ENCODE measurements at regions not wholly inside any gene's neighbourhood (a gene's known extent, or its start where the extent isn't known, plus 50 kb on each side); places are given as distances from the start of the nearest gene placed in this dataset.

- WGBS (ENCODE audit: missing lambda C conversion rate), result 33% methylated on average over 5 of the region's 7 CpGs
- no peak overlapping the region for H3K4me3 ChIP-seq
- ChIA-PET CTCF (no interaction called here), POLR2A (no interaction called here)
- no peaks in the 10 kb centered on the region for H3K4me1 ChIP-seq
- H3K27ac ChIP-seq, result no peak overlapping the region
- H3K4me2 ChIP-seq, result no peak overlapping the region
- FAIRE-seq, result no peak
- TF ChIP-seq SMC3 (IDR thresholded peaks at IDR 0.05) (no peak), CBX8 (IDR thresholded peaks at IDR 0.05) (no peak), ATOH8 (CRISPR knock-in tag; IDR thresholded peaks at IDR 0.05; ENCODE audit: low read depth) (no peak), KDM5A (IDR thresholded peaks at IDR 0.05) (no peak), HMGXB4 (CRISPR knock-in tag; IDR thresholded peaks at IDR 0.05; ENCODE audit: borderline replicate concordance) (no peak), CEBPB (IDR thresholded peaks at IDR 0.05) (no peak), RFX5 (IDR thresholded peaks at IDR 0.05) (no peak), SREBF2 (IDR thresholded peaks at IDR 0.05) (no peak), NFE2L2 (conservative IDR thresholded peaks at IDR 0.05; ENCODE audit: low read length) (no peak), RARB (CRISPR knock-in tag; IDR thresholded peaks at IDR 0.05) (no peak), HOXA7 (CRISPR knock-in tag; IDR thresholded peaks at IDR 0.05) (no peak), RNF2 (IDR thresholded peaks at IDR 0.05; ENCODE audit: borderline replicate concordance, low read depth) (no peak), HDAC2 (IDR thresholded peaks at IDR 0.05) (no peak), TFCP2L1 (CRISPR knock-in tag; IDR thresholded peaks at IDR 0.05) (no peak)
- TF ChIP-seq, protein P1, sequence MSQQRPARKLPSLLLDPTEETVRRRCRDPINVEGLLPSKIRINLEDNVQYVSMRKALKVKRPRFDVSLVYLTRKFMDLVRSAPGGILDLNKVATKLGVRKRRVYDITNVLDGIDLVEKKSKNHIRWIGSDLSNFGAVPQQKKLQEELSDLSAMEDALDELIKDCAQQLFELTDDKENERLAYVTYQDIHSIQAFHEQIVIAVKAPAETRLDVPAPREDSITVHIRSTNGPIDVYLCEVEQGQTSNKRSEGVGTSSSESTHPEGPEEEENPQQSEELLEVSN (IDR thresholded peaks at IDR 0.05; ENCODE audit: borderline replicate concordance, low read depth), result no peak
- no peaks in the 10 kb centered on the region for H3K9me3 ChIP-seq
- no peak for ATAC-seq
- DNase-seq (ENCODE audit: low read depth in 1 of 2, low spot score in 1 of 2), result no peak
These were observed 319.6 kb downstream of the ZNF326 start for GRCh38 chr1:90314533-90314932.

GRCh38 chr1:90313778-90314177 lies 318.9 kb downstream of the ZNF326 start:
- ChIA-PET CTCF (no interaction called here), POLR2A (no interaction called here)
- ATAC-seq (no peak), FAIRE-seq (no peak), DNase-seq (ENCODE audit: low read depth in 1 of 2, low spot score in 1 of 2) (no peak)
- H3K4me1 ChIP-seq, result no peaks in the 10 kb centered on the region
- no peak overlapping the region for H3K4me3 ChIP-seq
- no peaks in the 10 kb centered on the region for H3K9me3 ChIP-seq
- H3K27ac ChIP-seq, result no peak overlapping the region
- TF ChIP-seq SMC3 (IDR thresholded peaks at IDR 0.05) (no peak), FOXS1 (CRISPR knock-in tag; IDR thresholded peaks at IDR 0.05) (no peak), HOXB13 (CRISPR knock-in tag; IDR thresholded peaks at IDR 0.05; ENCODE audit: low read depth) (no peak), RCOR1 (IDR thresholded peaks at IDR 0.05; ENCODE audit: low read depth, low read length) (no peak), SREBF2 (IDR thresholded peaks at IDR 0.05) (no peak), PHF8 (IDR thresholded peaks at IDR 0.05; ENCODE audit: borderline replicate concordance, low read depth) (no peak), RFX5 (IDR thresholded peaks at IDR 0.05) (no peak), CHD4 (IDR thresholded peaks at IDR 0.05; ENCODE audit: borderline replicate concordance) (no peak), KDM1A (IDR thresholded peaks at IDR 0.05; ENCODE audit: low read depth) (no peak), POLR2A (IDR thresholded peaks at IDR 0.05; ENCODE audit: low read length) (no peak), TP53 (CRISPR knock-in tag; IDR thresholded peaks at IDR 0.05) (no peak), POLR2AphosphoS2 (conservative IDR thresholded peaks at IDR 0.05; ENCODE audit: low read length) (no peak)
- WGBS (ENCODE audit: missing lambda C conversion rate), result 61% methylated on average over 3 of the region's 3 CpGs
- H3K4me2 ChIP-seq, result no peak overlapping the region

GRCh38 chr1:90309806-90310205 lies 314.9 kb downstream of the ZNF326 start:
- H3K9me3 ChIP-seq, result no peaks in the 10 kb centered on the region
- ATAC-seq, result no peak
- no peak for TF ChIP-seq NFE2L2 (conservative IDR thresholded peaks at IDR 0.05; ENCODE audit: low read length)
- TF ChIP-seq PHF8 (IDR thresholded peaks at IDR 0.05; ENCODE audit: borderline replicate concordance, low read depth), result no peak
- no peaks in the 10 kb centered on the region for H3K4me1 ChIP-seq
- ChIA-PET CTCF (no interaction called here), POLR2A (no interaction called here)
- no peak overlapping the region for H3K27ac ChIP-seq
- H3K4me2 ChIP-seq, result no peak overlapping the region
- DNase-seq (ENCODE audit: low read depth in 1 of 2, low spot score in 1 of 2), result no peak
- H3K4me3 ChIP-seq, result no peak overlapping the region
- WGBS (ENCODE audit: missing lambda C conversion rate), result 20% methylated on average over 5 of the region's 5 CpGs
- no peak for FAIRE-seq
